H1 (cell line): ENCODE measurements at regions not wholly inside any gene's neighbourhood (a gene's known extent, or its start where the extent isn't known, plus 50 kb on each side); places are given as distances from the start of the nearest gene placed in this dataset.
A peak's percentile ranks its signal among the peaks of the same experiment; 100 is the strongest.

ENCODE experiments used
- CTCF ChIA-PET: fragments of 300-600 bp; sonication (Branson Sonifier 250); formaldehyde crosslinking; loops from one replicate; lab custom pipeline; 2021; ENCODE audit not compliant: partially characterized antibody; lab: Charles Lee
- POLR2A ChIA-PET: fragments of 300-600 bp; sonication (Branson Sonifier 250); formaldehyde crosslinking; loops from one replicate; lab custom pipeline; 2021; ENCODE audit warnings: inconsistent platforms; ENCODE audit not compliant: partially characterized antibody; lab: Charles Lee
- DNase-seq, 2 experiments: peaks; one replicate each; pipeline versions ENCODE4 v3.0.0 to v3.0.0-alpha.2; 2010 to 2022; ENCODE audit warnings: low spot score in 2 of 2, low read depth in 1 of 2, mixed read lengths in 1 of 2
- FAIRE-seq: peaks from 2 replicates; lab custom pipeline; 2011; peaks lifted over from hg19 to GRCh38; lab: Jason Lieb, UNC
- H2AFZ ChIP-seq: 2 replicates; pipeline ENCODE4 v1.8.1; 2012; ENCODE audit warnings: low read length, inconsistent platforms
- H2AK5ac ChIP-seq: 2 replicates; pipeline ENCODE4 v1.6.1; 2013; ENCODE audit warnings: low read depth, low read length
- H2BK120ac ChIP-seq: replicated peaks from 2 replicates; pipeline ENCODE3; 2013; ENCODE audit warnings: low read depth, low read length, inconsistent platforms
- H2BK12ac ChIP-seq: 2 replicates; pipeline ENCODE4 v1.6.1; 2013; ENCODE audit warnings: low read depth, low read length
- H2BK15ac ChIP-seq: 2 replicates; pipeline ENCODE4 v1.6.1; 2013; ENCODE audit warnings: low read length
- H2BK20ac ChIP-seq: 2 replicates; pipeline ENCODE4 v1.6.1; 2013; ENCODE audit warnings: low read length
- H2BK5ac ChIP-seq: 2 replicates; pipeline ENCODE4 v1.6.1; 2013; ENCODE audit warnings: low read depth, low read length
- H3K14ac ChIP-seq: 2 replicates; pipeline ENCODE4 v1.6.1; 2013; ENCODE audit warnings: inconsistent platforms; ENCODE audit not compliant: insufficient read length
- H3K18ac ChIP-seq: 2 replicates; pipeline ENCODE4 v1.6.1; 2013; ENCODE audit warnings: low read length; ENCODE audit errors: extremely low read depth
- H3K23ac ChIP-seq: 2 replicates; pipeline ENCODE4 v1.6.1; 2013; ENCODE audit warnings: inconsistent platforms; ENCODE audit not compliant: insufficient read length
- H3K23me2 ChIP-seq: 2 replicates; pipeline ENCODE4 v1.6.1; 2013; ENCODE audit warnings: low read depth, low read length
- H3K27ac ChIP-seq: 2 replicates; pipeline ENCODE4 v1.6.1; 2011; ENCODE audit warnings: low read depth, low read length, inconsistent platforms
- H3K27me3 ChIP-seq, 4 experiments: replicated peaks in 1 of 4; 1 replicate in 1 of 4; 2 replicates in 3 of 4; pipeline versions ENCODE4 v1.6.1 to v1.8.1; 2011 to 2013; ENCODE audit warnings: low read length in 3 of 4, mild to moderate bottlenecking in 3 of 4, inconsistent platforms in 2 of 4, mixed read lengths in 2 of 4, moderate library complexity in 1 of 4; ENCODE audit not compliant: control insufficient read depth in 3 of 4, insufficient read depth in 3 of 4; ENCODE audit errors: extremely low read depth in 1 of 4
- H3K36me3 ChIP-seq, 4 experiments: 2 replicates each; pipeline versions ENCODE4 v1.6.1 to v1.8.1; 2011 to 2013; ENCODE audit warnings: mild to moderate bottlenecking in 4 of 4, low read length in 3 of 4, moderate library complexity in 2 of 4, control low read depth in 1 of 4, inconsistent platforms in 1 of 4; ENCODE audit not compliant: insufficient read depth in 4 of 4, control insufficient read depth in 2 of 4
- H3K4ac ChIP-seq: replicated peaks from 2 replicates; pipeline ENCODE3; 2013; ENCODE audit warnings: low read length, low read depth, mixed read lengths, inconsistent platforms; ENCODE audit not compliant: insufficient read length
- H3K4me1 ChIP-seq, 4 experiments: replicated peaks in 1 of 4; 1 replicate in 1 of 4; 2 replicates in 3 of 4; pipeline versions ENCODE4 v1.6.1 to v1.8.1; 2011 to 2013; ENCODE audit warnings: low read length in 3 of 4, inconsistent platforms in 2 of 4, mixed read lengths in 1 of 4; ENCODE audit not compliant: insufficient read depth in 4 of 4, control insufficient read depth in 3 of 4
- H3K4me2 ChIP-seq, 2 experiments: 2 replicates each; pipeline versions ENCODE4 v1.6.1 to v1.8.1; 2011 to 2013; ENCODE audit warnings: low read depth in 2 of 2, low read length in 2 of 2, control low read depth in 1 of 2, inconsistent platforms in 1 of 2, mild to moderate bottlenecking in 1 of 2; ENCODE audit not compliant: insufficient read depth in 1 of 2
- H3K4me3 ChIP-seq, 4 experiments: fragments of 200-600, 300-600 bp in 1 of 4; sonication (generic), shearing (Covaris generic), sonication (Bioruptor Twin) in 1 of 4; 2 replicates each; pipeline versions ENCODE4 v1.5.1 to v1.8.1; 2011 to 2016; ENCODE audit warnings: low read length in 4 of 4, low read depth in 3 of 4, control low read depth in 2 of 4, inconsistent platforms in 2 of 4, mild to moderate bottlenecking in 2 of 4, mixed read lengths in 1 of 4, moderate library complexity in 1 of 4; ENCODE audit not compliant: insufficient read depth in 2 of 4; ENCODE audit errors: extremely low read depth in 1 of 4
- H3K56ac ChIP-seq: replicated peaks from 2 replicates; pipeline ENCODE3; 2013; ENCODE audit warnings: low read depth, mild to moderate bottlenecking, mixed read lengths, low read length, inconsistent platforms; ENCODE audit not compliant: insufficient read length
- H3K79me1 ChIP-seq: 2 replicates; pipeline ENCODE4 v1.6.1; 2013; ENCODE audit warnings: low read depth, low read length, control low read depth
- H3K79me2 ChIP-seq, 2 experiments: 2 replicates each; pipeline versions ENCODE4 v1.6.1 to v1.8.1; 2012 to 2013; ENCODE audit warnings: low read length in 2 of 2, mild to moderate bottlenecking in 2 of 2, inconsistent platforms in 1 of 2; ENCODE audit not compliant: insufficient read depth in 2 of 2, control insufficient read depth in 1 of 2
- H3K9ac ChIP-seq, 4 experiments: replicated peaks in 1 of 4; 1 replicate in 1 of 4; 2 replicates in 3 of 4; pipeline versions ENCODE4 v1.6.1 to v1.8.1; 2011 to 2013; ENCODE audit warnings: low read depth in 3 of 4, low read length in 3 of 4, control low read depth in 2 of 4, mild to moderate bottlenecking in 2 of 4, moderate library complexity in 2 of 4, inconsistent platforms in 1 of 4; ENCODE audit errors: extremely low read depth in 1 of 4
- H3K9me3 ChIP-seq, 2 experiments: 2 replicates each; pipeline versions ENCODE4 v1.6.1 to v1.8.1; 2012 to 2013; ENCODE audit warnings: mild to moderate bottlenecking in 2 of 2, moderate library complexity in 2 of 2, control low read depth in 1 of 2, inconsistent platforms in 1 of 2, low read depth in 1 of 2, low read length in 1 of 2, mixed read lengths in 1 of 2; ENCODE audit not compliant: insufficient read depth in 2 of 2
- H4K20me1 ChIP-seq, 2 experiments: replicated peaks in 1 of 2; 2 replicates each; pipeline versions ENCODE3 to v1.8.1; 2011 to 2013; ENCODE audit warnings: inconsistent platforms in 2 of 2, low read length in 2 of 2, mild to moderate bottlenecking in 1 of 2; ENCODE audit not compliant: insufficient read depth in 2 of 2, control insufficient read depth in 1 of 2
- H4K5ac ChIP-seq: 2 replicates; pipeline ENCODE4 v1.6.1; 2013; ENCODE audit warnings: low read length, low read depth, mixed read lengths, inconsistent platforms; ENCODE audit not compliant: insufficient read length
- H4K8ac ChIP-seq: 2 replicates; pipeline ENCODE4 v1.8.0; 2013; ENCODE audit warnings: mild to moderate bottlenecking, moderate library complexity, low read length, inconsistent platforms; ENCODE audit not compliant: insufficient read depth; ENCODE audit errors: extremely low read depth
- H4K91ac ChIP-seq: replicated peaks from 2 replicates; pipeline ENCODE3; 2013; ENCODE audit warnings: low read length, mixed read lengths, inconsistent platforms; ENCODE audit not compliant: insufficient read length
- BCL11A ChIP-seq, 2 experiments: IDR thresholded peaks; one replicate each; pipeline ENCODE4 v1.6.1; 2011; ENCODE audit warnings: low read depth in 2 of 2, low read length in 2 of 2, mild to moderate bottlenecking in 2 of 2
- CHD2 ChIP-seq: IDR thresholded peaks from 2 replicates; pipeline ENCODE4 v1.6.1; 2012; ENCODE audit warnings: low read length, improper control_type of control experiment
- CTBP2 ChIP-seq: IDR thresholded peaks from 2 replicates; pipeline ENCODE4 v1.7.0; 2011; ENCODE audit warnings: borderline replicate concordance, mild to moderate bottlenecking, moderate library complexity, mixed read lengths, low read length; ENCODE audit not compliant: insufficient read depth, insufficient read length
- JUN ChIP-seq: IDR thresholded peaks from 2 replicates; pipeline ENCODE4 v1.6.1; 2011; ENCODE audit warnings: low read depth, mild to moderate bottlenecking, improper control_type of control experiment, low read length
- KDM1A ChIP-seq: fragments of 200-600, 300-600 bp; sonication (generic); IDR thresholded peaks from 2 replicates; pipeline ENCODE4 v1.7.1; 2016; ENCODE audit warnings: mild to moderate bottlenecking, low read length, borderline replicate concordance
- POLR2A ChIP-seq, 2 experiments: IDR thresholded peaks; 1 replicate in 1 of 2; 2 replicates in 1 of 2; pipeline ENCODE4 v1.6.1; 2011; ENCODE audit warnings: low read depth in 2 of 2, low read length in 2 of 2, mild to moderate bottlenecking in 2 of 2; ENCODE audit errors: control extremely low read depth in 1 of 2
- RBBP5 ChIP-seq: IDR thresholded peaks from 2 replicates; pipeline ENCODE4 v1.7.1; 2012; ENCODE audit warnings: low read depth, mild to moderate bottlenecking, inconsistent platforms, low read length, moderate library complexity, borderline replicate concordance
- RFX5 ChIP-seq: IDR thresholded peaks from 2 replicates; pipeline ENCODE4 v1.6.1; 2011; ENCODE audit warnings: low read depth, low read length, improper control_type of control experiment, borderline replicate concordance
- SIN3A ChIP-seq, 2 experiments: IDR thresholded peaks in 1 of 2; conservative IDR thresholded peaks in 1 of 2; 2 replicates each; pipeline ENCODE4 v1.6.1; 2011 to 2012; ENCODE audit warnings: low read length in 2 of 2, improper control_type of control experiment in 1 of 2, low read depth in 1 of 2, mild to moderate bottlenecking in 1 of 2
- SP4 ChIP-seq: IDR thresholded peaks from 2 replicates; pipeline ENCODE4 v1.6.1; 2012; ENCODE audit warnings: low read length, inconsistent platforms
- TAF7 ChIP-seq: optimal IDR thresholded peaks from 2 replicates; pipeline ENCODE3; 2011; ENCODE audit warnings: low read depth, mild to moderate bottlenecking, inconsistent platforms, low read length, moderate library complexity, borderline replicate concordance
- WGBS, 2 experiments: shearing (Covaris generic) in 1 of 2; methylation state at CpG; one replicate each; pipeline versions ENCODE4 v1.1.6 to v1.1.7; 2013 to 2015; ENCODE audit warnings: low lambda C conversion rate in 2 of 2, mixed read lengths in 2 of 2, inconsistent platforms in 1 of 2, low coverage in 1 of 2, missing lambda C conversion rate in 1 of 2; ENCODE audit not compliant: insufficient replicate concordance in 2 of 2, insufficient coverage in 1 of 2, insufficient read length in 1 of 2; ENCODE audit errors: extremely low coverage in 1 of 2, missing lambda C conversion rate in 1 of 2; 5-methylcytosine and 5-hydroxymethylcytosine counted together
- TF ChIP-seq, protein P1 (sequence below): IDR thresholded peaks from 2 replicates; pipeline ENCODE4 v1.6.1; 2012; ENCODE audit warnings: inconsistent platforms

DNA sequence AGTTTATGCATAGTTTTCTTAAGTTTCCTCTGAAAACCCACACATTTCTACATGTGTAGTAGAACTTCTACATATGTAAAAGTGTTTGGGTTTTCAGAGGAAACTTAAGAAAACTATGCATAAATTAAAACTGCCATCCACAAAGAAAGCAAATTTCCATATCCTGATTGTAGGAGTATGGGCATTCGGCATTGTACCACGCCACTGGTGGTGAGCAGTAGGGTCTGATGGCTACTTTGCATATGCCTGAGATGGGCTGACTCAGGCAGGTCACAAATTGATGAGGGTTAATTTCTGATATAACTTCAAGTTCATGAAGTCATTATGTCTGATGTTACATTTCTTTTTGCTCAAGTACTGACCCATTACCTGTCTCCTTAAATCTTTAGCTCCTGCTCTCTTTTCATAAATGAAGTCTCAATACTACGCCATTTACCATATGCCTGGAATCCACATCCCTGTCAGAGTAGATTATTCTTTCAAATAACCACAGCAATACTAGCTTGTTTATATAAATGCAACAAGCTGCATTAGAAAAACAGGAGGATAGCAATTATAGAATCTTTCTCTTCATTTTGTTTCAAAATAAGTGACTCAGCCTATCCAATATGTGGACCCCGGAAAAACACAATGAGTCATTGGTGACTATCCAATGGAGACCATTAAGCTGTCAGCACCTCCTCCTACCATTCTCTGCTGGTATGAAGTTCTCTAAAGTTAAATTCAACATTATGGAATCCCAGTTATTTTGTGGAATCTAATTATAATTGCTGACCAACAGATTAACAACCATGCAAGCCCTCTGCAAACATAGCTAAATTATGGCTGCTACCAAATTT, 355.2 kb upstream of the UBE2E3 start:
- no peak overlapping the region for H3K14ac ChIP-seq
- H2BK12ac ChIP-seq: no peak overlapping the region
- ChIA-PET CTCF (interaction anchor here (1.0 to 1.5 kb wide), 2 partner anchors 24 to 499 kb away, joined by 3 read pairs; no protein-coding TSS in a partner anchor), POLR2A (no interaction called here)
- no peak overlapping the region for H4K8ac ChIP-seq
- H3K4me3 ChIP-seq: no peak overlapping the region
- no peak overlapping the region for H3K56ac ChIP-seq
- no peak overlapping the region for H3K9ac ChIP-seq
- no peaks in the 10 kb centered on the region for H3K79me2 ChIP-seq
- DNase-seq (no peak), FAIRE-seq (no peak)
- H3K27ac ChIP-seq: no peak overlapping the region
- no peaks in the 10 kb centered on the region for H3K23me2 ChIP-seq
- H3K36me3 ChIP-seq: no peaks in the 10 kb centered on the region
- no peaks in the 10 kb centered on the region for H3K9me3 ChIP-seq
- no peak overlapping the region for H4K91ac ChIP-seq
- H3K4me2 ChIP-seq: no peak overlapping the region
- no peak overlapping the region for H2AFZ ChIP-seq
- no peak overlapping the region for H2AK5ac ChIP-seq
- H3K79me1 ChIP-seq: no peaks in the 10 kb centered on the region
- H2BK5ac ChIP-seq: no peak overlapping the region
- TF ChIP-seq, protein P1, sequence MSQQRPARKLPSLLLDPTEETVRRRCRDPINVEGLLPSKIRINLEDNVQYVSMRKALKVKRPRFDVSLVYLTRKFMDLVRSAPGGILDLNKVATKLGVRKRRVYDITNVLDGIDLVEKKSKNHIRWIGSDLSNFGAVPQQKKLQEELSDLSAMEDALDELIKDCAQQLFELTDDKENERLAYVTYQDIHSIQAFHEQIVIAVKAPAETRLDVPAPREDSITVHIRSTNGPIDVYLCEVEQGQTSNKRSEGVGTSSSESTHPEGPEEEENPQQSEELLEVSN: no peak
- TF ChIP-seq TAF7: peak; percentile 66
- peak in 1 of 2 experiments; percentile 56; a peak in 1 of 3 replicates for TF ChIP-seq POLR2A (IDR thresholded peaks at IDR 0.05; ENCODE audit: control extremely low read depth in 1 of 2, low read depth in 2 of 2, low read length in 2 of 2)
- TF ChIP-seq SIN3A (conservative IDR thresholded peaks at IDR 0.05 in 1 of 2, IDR thresholded peaks at IDR 0.05 in 1 of 2; ENCODE audit: low read depth in 1 of 2, low read length in 2 of 2): no peak
- no peak for TF ChIP-seq BCL11A (IDR thresholded peaks at IDR 0.05; ENCODE audit: low read depth in 2 of 2, low read length in 2 of 2)
- TF ChIP-seq KDM1A: no peak
- no peak for TF ChIP-seq SP4
- no peak for TF ChIP-seq RBBP5
- no peak for TF ChIP-seq CTBP2
- no peak for TF ChIP-seq JUN
- TF ChIP-seq CHD2: no peak
- no peak for TF ChIP-seq RFX5
- TF ChIP-seq, all 59 proteins: peak for 2
- H4K5ac ChIP-seq: no peak overlapping the region
- H2BK15ac ChIP-seq: no peak overlapping the region
- no peak overlapping the region for H3K4ac ChIP-seq
- H4K20me1 ChIP-seq: no peaks in the 10 kb centered on the region
- H3K4me1 ChIP-seq: no peaks in the 10 kb centered on the region
- H3K27me3 ChIP-seq: no peaks in the 10 kb centered on the region
- no peak overlapping the region for H3K23ac ChIP-seq
- no peak overlapping the region for H3K18ac ChIP-seq
- no peak overlapping the region for H2BK120ac ChIP-seq
- 88% methylated on average over 4 of the region's 4 CpGs; no CpG with 5 or more reads in 1 of the 2 experiments for WGBS, 2 experiments
- no peak overlapping the region for H2BK20ac ChIP-seq
